ENCODE measurements at regions not wholly inside any gene's neighbourhood (a gene's known extent, or its start where the extent isn't known, plus 50 kb on each side); places are given as distances from the start of the nearest gene placed in this dataset.

GRCh38 chr10:8180360-8181109, 126.0 kb downstream of the GATA3 start:
- no peak overlapping the region for H2AFZ ChIP-seq (ENCODE audit: low read depth, low read length, poor library complexity, severe bottlenecking)
- no peaks in the 10 kb centered on the region for H3K9me2 ChIP-seq (ENCODE audit: insufficient read depth)
- no peaks in the 10 kb centered on the region for H3K4me1 ChIP-seq (ENCODE audit: control insufficient read depth in 1 of 2, insufficient read depth in 2 of 2, low read length in 2 of 2)
- RAD21 ChIA-PET (ENCODE audit: low non-redundant PET in 1 of 2, low total read pairs in 2 of 2, uncharacterized antibody in 2 of 2, unreplicated experiment in 2 of 2), result no interaction called here
- ATAC-seq (no peak), DNase-seq (ENCODE audit: low read depth, low spot score) (no peak)
- no peak overlapping the region for H3K4me2 ChIP-seq (ENCODE audit: low read length)
- POLR2A ChIA-PET, result no interaction called here
- BruUV-seq (replicated peaks), result no TSS peak
- TF ChIP-seq SIN3A (IDR thresholded peaks at IDR 0.05; ENCODE audit: low read depth), result no peak
- TF ChIP-seq EGR1 (IDR thresholded peaks at IDR 0.05; ENCODE audit: low read depth), result no peak
- TF ChIP-seq ZNF274 (IDR thresholded peaks at IDR 0.05; ENCODE audit: low read depth, low read length), result no peak
- TF ChIP-seq CTCF (IDR thresholded peaks at IDR 0.05 in 2 of 3, conservative IDR thresholded peaks at IDR 0.05 in 1 of 3; ENCODE audit: borderline replicate concordance in 1 of 3, insufficient read depth in 1 of 3, low read depth in 2 of 3, low read length in 2 of 3), result no peak
- TF ChIP-seq ELF1 (IDR thresholded peaks at IDR 0.05; ENCODE audit: borderline replicate concordance, low read depth), result no peak
- no peak for TF ChIP-seq EZH2phosphoT487 (IDR thresholded peaks at IDR 0.05; ENCODE audit: borderline replicate concordance)
- TF ChIP-seq SRF (IDR thresholded peaks at IDR 0.05; ENCODE audit: low read depth), result no peak
- no peak for TF ChIP-seq JUND (IDR thresholded peaks at IDR 0.05)
- TF ChIP-seq SP1 (IDR thresholded peaks at IDR 0.05; ENCODE audit: low read depth), result no peak
- TF ChIP-seq POLR2AphosphoS5 (IDR thresholded peaks at IDR 0.05; ENCODE audit: low read depth, low read length), result no peak
- TF ChIP-seq ZFX (IDR thresholded peaks at IDR 0.05), result no peak
- TF ChIP-seq ZBTB33 (IDR thresholded peaks at IDR 0.05; ENCODE audit: extremely low read depth, insufficient replicate concordance, low read length), result no peak
- TF ChIP-seq TCF7L2 (IDR thresholded peaks at IDR 0.05; ENCODE audit: borderline replicate concordance, extremely low read depth, insufficient read depth, insufficient read length), result no peak
- TF ChIP-seq POLR2A (IDR thresholded peaks at IDR 0.05; ENCODE audit: borderline replicate concordance, extremely low read depth, insufficient read depth, insufficient read length), result no peak
- no peak for TF ChIP-seq YY1 (IDR thresholded peaks at IDR 0.05; ENCODE audit: extremely low read depth, insufficient replicate concordance, low read depth, low read length)
- no peaks in the 10 kb centered on the region for H3K9me3 ChIP-seq (ENCODE audit: control insufficient read depth in 1 of 2, insufficient read depth in 1 of 2, low read depth in 1 of 2, low read length in 2 of 2)
- intact Hi-C loops (cut with micrococcal nuclease), result no loop called here
- no peaks in the 10 kb centered on the region for H3K79me2 ChIP-seq (ENCODE audit: insufficient read depth, low read length)
- no peak overlapping the region for H3K9ac ChIP-seq (ENCODE audit: low read length)
- H3K4me3 ChIP-seq (replicated peaks in 1 of 2; ENCODE audit: low read depth in 1 of 2, low read length in 2 of 2), result no peak overlapping the region
- CTCF ChIA-PET, result no interaction called here
- no peaks in the 10 kb centered on the region for H4K20me1 ChIP-seq (ENCODE audit: insufficient read depth)
- H3K27me3 ChIP-seq (ENCODE audit: insufficient read depth, low read length), result peaks cover 5% of the 10 kb centered on the region
- H3K27ac ChIP-seq (ENCODE audit: low read depth, low read length), result no peak overlapping the region
- H3K36me3 ChIP-seq (ENCODE audit: control insufficient read depth in 1 of 2, insufficient read depth in 2 of 2, low read length in 2 of 2), result no peaks in the 10 kb centered on the region

Measured in HCT116 (cell line).